ENCODE measurements at regions not wholly inside any gene's neighbourhood (a gene's known extent, or its start where the extent isn't known, plus 50 kb on each side); places are given as distances from the start of the nearest gene placed in this dataset.

GRCh38 chr3:139203752-139204151, 140.1 kb upstream of the MRPS22 start:
- TF ChIP-seq CTCF (IDR thresholded peaks at IDR 0.05) (no peak), REST (IDR thresholded peaks at IDR 0.05; ENCODE audit: insufficient read depth in 1 of 2, low read depth in 2 of 2, low read length in 1 of 2) (no peak), POLR2AphosphoS5 (IDR thresholded peaks at IDR 0.05; ENCODE audit: low read depth, low read length) (no peak), TCF7L2 (IDR thresholded peaks at IDR 0.05; ENCODE audit: low read depth, low read length) (no peak)

Data from Panc1 (cell line).